H1 (cell line): ENCODE measurements at regions not wholly inside any gene's neighbourhood (a gene's known extent, or its start where the extent isn't known, plus 50 kb on each side); places are given as distances from the start of the nearest gene placed in this dataset.

Source experiments
- ASH2L ChIP-seq: fragments of 200-600, 300-600 bp; sonication (generic); IDR thresholded peaks from one replicate; pipeline ENCODE4 v1.7.1; 2017; ENCODE audit warnings: low read length
- CHD1 ChIP-seq: IDR thresholded peaks from 2 replicates; pipeline ENCODE4 v1.6.1; 2012; ENCODE audit warnings: low read depth, low read length, improper control_type of control experiment
- POLR2A ChIP-seq, 2 experiments: IDR thresholded peaks; 1 replicate in 1 of 2; 2 replicates in 1 of 2; pipeline ENCODE4 v1.6.1; 2011; ENCODE audit warnings: low read depth in 2 of 2, low read length in 2 of 2, mild to moderate bottlenecking in 2 of 2; ENCODE audit errors: control extremely low read depth in 1 of 2
- POLR2AphosphoS5 ChIP-seq: IDR thresholded peaks from 2 replicates; pipeline ENCODE4 v1.6.1; 2011; ENCODE audit warnings: low read depth, low read length
- RFX5 ChIP-seq: IDR thresholded peaks from 2 replicates; pipeline ENCODE4 v1.6.1; 2011; ENCODE audit warnings: low read depth, low read length, improper control_type of control experiment, borderline replicate concordance
- SP1 ChIP-seq: IDR thresholded peaks from 2 replicates; pipeline ENCODE4 v1.6.1; 2011; ENCODE audit warnings: low read depth, low read length
- TAF1 ChIP-seq: IDR thresholded peaks from 2 replicates; pipeline ENCODE4 v1.6.1; 2011; ENCODE audit warnings: mild to moderate bottlenecking, low read depth, low read length
- YY1 ChIP-seq: IDR thresholded peaks from 2 replicates; pipeline ENCODE4 v1.6.1; 2011; ENCODE audit warnings: low read depth, mild to moderate bottlenecking, low read length
- TF ChIP-seq, protein P1 (sequence below), 3 experiments: IDR thresholded peaks; 1 replicate in 2 of 3; 2 replicates in 1 of 3; pipeline versions ENCODE4 v1.5.1 to v1.6.1; 2011; ENCODE audit warnings: low read length in 3 of 3, mild to moderate bottlenecking in 3 of 3, inconsistent platforms in 2 of 3, low read depth in 1 of 3, moderate library complexity in 1 of 3; ENCODE audit not compliant: insufficient read depth in 1 of 3; ENCODE audit errors: control extremely low read depth in 1 of 3

DNA sequence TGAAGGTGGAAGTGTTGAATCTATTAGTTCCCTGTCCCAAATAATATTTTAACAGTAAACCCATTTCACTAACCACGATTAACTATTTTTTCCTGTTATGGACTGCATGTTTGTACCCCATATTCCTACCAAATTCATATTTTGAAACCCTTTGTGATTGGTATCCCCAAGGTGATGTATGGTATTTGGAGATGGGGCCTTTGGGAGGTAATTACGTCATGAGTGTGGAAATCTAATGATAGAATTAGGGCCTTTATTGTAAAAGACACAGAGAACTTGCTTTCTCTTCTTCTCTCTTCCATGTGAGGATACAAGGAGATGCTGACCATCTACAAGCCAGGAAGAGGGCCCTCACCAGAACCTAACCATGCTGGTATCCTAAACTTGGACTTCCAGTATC lies 744.7 kb downstream of the DTWD2 start:
- no peak for TF ChIP-seq YY1
- TF ChIP-seq TAF1 = no peak
- TF ChIP-seq POLR2A (IDR thresholded peaks at IDR 0.05; ENCODE audit: control extremely low read depth in 1 of 2, low read depth in 2 of 2, low read length in 2 of 2) = no peak
- no peak for TF ChIP-seq SP1
- no peak for TF ChIP-seq ASH2L
- TF ChIP-seq CHD1 = no peak
- TF ChIP-seq, protein P1, sequence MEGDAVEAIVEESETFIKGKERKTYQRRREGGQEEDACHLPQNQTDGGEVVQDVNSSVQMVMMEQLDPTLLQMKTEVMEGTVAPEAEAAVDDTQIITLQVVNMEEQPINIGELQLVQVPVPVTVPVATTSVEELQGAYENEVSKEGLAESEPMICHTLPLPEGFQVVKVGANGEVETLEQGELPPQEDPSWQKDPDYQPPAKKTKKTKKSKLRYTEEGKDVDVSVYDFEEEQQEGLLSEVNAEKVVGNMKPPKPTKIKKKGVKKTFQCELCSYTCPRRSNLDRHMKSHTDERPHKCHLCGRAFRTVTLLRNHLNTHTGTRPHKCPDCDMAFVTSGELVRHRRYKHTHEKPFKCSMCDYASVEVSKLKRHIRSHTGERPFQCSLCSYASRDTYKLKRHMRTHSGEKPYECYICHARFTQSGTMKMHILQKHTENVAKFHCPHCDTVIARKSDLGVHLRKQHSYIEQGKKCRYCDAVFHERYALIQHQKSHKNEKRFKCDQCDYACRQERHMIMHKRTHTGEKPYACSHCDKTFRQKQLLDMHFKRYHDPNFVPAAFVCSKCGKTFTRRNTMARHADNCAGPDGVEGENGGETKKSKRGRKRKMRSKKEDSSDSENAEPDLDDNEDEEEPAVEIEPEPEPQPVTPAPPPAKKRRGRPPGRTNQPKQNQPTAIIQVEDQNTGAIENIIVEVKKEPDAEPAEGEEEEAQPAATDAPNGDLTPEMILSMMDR (IDR thresholded peaks at IDR 0.05; ENCODE audit: control extremely low read depth in 1 of 3, insufficient read depth in 1 of 3, low read depth in 1 of 3, low read length in 3 of 3) = no peak
- no peak for TF ChIP-seq RFX5
- TF ChIP-seq POLR2AphosphoS5 = no peak
